GM18868 (cell line): ENCODE measurements at regions not wholly inside any gene's neighbourhood (a gene's known extent, or its start where the extent isn't known, plus 50 kb on each side); places are given as distances from the start of the nearest gene placed in this dataset.
"Not testable (repeated sequence)": the region's sequence is repeated elsewhere in the genome, so short reads cannot be mapped to it uniquely, and the experiment has no call there.

Experiments
- ATAC-seq: cut with Tn5 transposase; IDR thresholded peaks from one replicate; pipeline ENCODE4 v1.9.1; 2021; ENCODE audit warnings: mild to moderate bottlenecking, moderate library complexity; ENCODE audit not compliant: unreplicated experiment

- no peak for ATAC-seq
Measured at GRCh38 chr6:4242601-4243000, 107.2 kb upstream of the ECI2 start.

DNA sequence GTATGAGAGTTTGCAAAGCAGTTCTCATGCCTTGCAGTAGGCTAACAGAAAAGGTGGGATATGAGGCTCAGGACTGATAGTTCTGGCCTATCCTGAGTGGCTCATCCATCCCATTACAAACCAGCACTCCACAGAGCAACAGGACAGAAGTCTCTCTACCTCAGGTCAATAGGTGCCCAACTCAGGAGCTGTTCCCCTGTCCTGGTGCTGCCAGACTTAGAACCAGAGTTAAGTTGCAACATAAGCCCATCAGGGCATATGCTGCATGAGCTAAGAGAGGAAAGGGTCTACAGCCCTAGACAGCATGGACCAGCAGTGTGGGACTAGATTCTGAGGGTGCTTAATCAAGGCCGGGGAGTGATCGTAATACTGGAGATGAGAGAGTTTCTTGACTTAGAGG lies 104.8 kb upstream of the ECI2 start:
- ATAC-seq = no peak

GRCh38 chr6:4225161-4225872 lies 89.9 kb upstream of the ECI2 start:
- no peak for ATAC-seq

DNA sequence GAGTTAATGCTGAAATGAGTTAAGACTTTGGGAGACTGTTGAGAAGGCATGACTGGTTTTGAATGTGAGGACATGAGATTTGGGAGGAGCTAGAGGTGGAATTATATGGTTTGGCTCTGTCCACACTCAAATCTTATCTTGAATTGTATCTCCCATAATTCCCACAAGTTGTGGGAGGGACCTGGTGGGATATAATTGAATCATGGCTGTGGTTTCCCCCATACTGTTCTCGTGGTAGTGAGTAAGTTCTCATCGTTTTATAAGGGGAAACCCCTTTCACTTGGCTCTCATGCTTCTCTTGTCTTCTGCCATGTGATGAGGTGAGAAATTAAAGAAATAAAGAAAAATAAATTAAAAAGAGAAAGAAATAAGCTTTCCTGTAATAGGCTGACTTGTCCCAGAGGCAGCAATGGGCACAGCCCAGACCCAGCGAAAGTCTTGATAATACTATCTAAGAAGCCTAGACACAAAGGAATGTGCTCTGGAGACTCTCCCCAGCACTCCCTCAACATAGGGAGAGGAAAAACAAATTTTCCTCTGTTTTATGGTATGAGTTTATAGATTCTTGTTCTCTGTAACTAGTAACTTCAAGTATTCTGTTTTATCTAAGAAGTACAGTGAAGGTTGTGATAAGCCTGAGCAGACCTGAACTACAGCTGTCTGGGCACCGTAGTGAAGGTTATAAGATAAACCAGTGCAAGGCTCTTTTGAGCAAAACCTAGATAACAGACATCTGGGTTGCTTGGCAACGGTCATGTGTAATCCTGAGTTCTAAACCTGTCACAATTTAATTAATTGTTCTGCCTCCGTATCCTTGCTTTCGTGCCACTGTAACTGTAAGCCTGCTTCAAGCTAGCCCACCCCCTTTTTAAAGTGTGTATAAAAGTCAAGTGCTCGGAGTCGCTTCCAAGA lies 88.9 kb upstream of the ECI2 start:
- no peak for ATAC-seq

DNA sequence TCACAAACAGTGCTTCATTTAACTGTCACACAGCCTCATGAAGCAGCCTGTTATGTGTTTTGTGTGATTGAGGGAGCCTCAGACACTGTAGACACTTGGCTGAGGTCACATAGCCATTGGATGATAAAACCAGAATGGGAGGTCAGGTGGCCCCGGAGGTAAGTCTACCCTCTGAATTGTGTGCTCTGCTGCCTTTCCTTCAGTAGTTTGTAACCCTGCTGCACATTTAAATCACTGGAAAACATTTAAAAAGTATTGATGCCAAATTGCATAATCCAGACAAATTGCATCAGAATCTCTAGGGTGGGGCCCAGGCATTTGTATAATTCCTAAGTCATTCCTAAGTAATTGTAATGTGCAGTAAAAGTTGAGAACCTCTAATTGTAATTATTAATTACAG lies 85.2 kb upstream of the ECI2 start:
- no peak for ATAC-seq

GRCh38 chr6:4218619-4219317 lies 83.4 kb upstream of the ECI2 start:
- ATAC-seq = not testable (repeated sequence)

DNA sequence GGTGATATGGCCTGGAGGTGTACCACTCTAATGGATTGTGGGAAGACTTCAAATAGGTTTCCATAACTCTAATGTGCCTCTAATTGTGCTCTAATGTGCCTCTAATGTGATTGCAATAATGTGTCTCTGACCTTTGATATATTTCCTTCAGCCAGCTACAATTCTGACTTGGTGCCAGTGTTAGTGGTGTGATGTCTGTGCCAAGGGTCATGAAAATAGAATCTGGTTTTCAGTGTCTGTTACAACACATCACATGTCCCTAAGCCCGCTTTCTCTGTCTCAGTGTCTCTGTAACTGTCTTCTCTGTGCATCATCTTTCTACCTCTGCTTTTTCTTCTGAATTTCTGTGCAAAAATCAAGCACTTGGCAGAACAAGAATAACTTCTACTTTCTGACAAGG lies 77.2 kb upstream of the ECI2 start:
- ATAC-seq = no peak

GRCh38 chr6:4210629-4211419 lies 75.4 kb upstream of the ECI2 start:
- ATAC-seq = peak; percentile 84

DNA sequence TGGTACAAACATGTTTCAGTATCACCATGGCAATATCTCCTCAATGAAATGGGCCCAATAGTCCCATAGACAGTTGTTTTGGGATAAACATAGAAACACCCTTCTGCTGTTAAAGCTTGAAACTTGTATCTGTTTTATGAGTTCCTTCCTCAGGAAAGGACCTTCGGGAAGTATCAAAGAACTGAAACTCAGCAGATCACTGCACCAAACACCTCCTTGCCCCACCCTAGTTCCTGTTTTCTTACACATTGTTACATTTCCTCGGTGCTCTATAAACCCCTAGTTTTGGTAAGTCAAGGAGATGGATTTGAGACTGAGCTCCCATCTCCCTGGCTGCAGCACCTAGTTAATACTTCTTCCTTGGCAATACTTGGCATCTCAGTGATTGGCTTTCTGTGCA lies 73.8 kb upstream of the ECI2 start:
- ATAC-seq = no peak

- ATAC-seq = no peak
Measured at GRCh38 chr6:4208158-4208557, 72.8 kb upstream of the ECI2 start.

DNA sequence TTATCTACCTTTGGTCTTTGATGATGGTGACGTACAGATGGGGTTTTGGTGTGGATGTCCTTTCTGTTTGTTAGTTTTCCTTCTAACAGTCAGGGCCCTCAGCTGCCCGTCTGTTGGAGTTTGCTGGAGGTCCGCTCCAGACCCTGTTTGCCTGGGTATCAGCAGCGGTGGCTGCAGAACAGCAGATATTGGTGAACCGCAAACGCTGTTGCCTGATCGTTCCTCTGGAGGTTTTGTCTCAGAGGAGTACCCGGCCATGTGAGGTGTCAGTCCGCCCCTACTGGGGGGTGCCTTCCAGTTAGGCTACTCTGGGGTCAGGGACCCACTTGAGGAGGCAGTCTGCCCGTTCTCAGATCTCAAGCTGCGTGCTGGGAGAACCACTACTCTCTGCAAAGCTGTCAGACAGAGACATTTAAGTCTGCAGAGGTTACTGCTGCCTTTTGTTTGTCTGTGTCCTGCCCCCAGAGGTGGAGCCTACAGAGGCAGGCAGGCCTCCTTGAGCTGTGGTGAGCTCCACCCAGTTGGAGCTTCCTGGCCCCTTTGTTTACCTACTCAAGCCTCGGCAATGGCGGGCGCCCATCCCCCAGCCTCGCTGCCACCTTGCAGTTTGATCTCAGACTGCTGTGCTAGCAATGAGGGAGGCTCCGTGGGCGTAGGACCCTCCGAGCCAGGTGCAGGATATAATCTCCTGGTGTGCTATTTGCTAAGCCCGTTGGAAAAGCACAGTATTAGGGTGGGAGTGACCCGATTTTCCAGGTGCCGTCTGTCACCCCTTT lies 68.5 kb upstream of the ECI2 start:
- not testable (repeated sequence) for ATAC-seq

- no peak for ATAC-seq
Measured at GRCh38 chr6:4192627-4193026, 57.3 kb upstream of the ECI2 start.

GRCh38 chr6:4192173-4192572 lies 56.8 kb upstream of the ECI2 start:
- ATAC-seq = no peak

DNA sequence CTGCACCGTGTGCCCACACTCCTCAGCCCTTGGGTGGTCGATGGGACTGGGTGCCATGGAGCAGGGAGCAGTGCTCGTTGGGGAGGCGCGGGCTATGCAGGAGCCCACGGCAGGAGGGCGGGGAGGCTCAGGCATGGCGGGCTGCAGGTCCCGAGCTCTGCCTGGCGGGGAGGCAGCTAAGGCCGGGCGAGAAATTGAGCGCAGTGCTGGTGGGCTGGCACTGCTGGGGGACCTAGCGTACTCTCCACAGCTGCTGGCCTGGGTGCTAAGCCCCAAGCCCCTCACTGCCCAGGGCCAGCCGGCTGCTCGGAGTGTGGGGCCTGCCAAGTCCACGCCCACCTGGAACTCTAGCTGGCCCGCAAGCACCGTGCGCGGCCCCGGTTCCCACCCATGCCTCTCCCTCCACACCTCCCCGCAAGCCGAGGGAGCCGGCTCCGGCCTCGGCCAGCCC lies 55.9 kb upstream of the ECI2 start:
- ATAC-seq = no peak

GRCh38 chr6:4189249-4189648 lies 53.9 kb upstream of the ECI2 start:
- no peak for ATAC-seq

DNA sequence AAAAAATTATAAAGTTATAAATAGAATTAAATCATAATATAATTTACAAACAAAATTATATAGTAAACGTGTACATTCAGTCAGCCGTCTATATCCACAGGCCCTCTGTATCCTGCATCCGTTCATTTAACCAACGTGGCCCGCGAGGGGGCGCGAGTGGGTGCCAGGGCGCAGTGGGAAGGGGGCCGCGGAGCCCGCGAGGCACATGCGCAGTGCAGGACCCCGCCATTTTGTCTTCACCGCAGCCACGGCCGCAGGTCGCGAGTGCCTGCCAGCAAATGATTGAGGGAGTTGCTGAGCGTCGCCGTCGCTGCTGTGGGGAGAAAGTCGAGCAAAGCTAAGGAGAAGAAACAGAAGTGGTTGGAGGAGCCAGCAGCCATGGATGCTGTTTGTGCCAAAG lies 53.4 kb upstream of the ECI2 start:
- no peak for ATAC-seq

- no peak for ATAC-seq
Measured at GRCh38 chr6:4187480-4187879, 52.1 kb upstream of the ECI2 start.

DNA sequence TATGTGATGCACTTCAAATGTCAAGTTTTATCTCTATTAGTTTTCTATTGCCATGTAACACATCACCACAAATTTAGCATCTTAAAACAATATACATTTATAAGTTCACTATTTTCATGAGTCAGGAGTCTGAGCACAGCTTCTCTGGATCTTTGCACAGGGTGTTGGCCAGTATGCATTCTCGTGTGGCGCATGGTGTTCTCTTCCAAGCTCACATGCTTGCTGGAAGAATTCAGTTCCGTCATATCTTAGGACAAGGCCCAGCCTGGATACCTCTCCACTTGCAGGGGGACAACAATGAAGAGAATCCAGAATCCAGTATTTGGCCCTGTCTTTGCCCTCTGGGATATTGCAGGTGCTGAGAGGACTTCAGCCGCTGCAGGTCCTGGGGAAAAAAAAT lies 51.0 kb upstream of the ECI2 start:
- no peak for ATAC-seq

DNA sequence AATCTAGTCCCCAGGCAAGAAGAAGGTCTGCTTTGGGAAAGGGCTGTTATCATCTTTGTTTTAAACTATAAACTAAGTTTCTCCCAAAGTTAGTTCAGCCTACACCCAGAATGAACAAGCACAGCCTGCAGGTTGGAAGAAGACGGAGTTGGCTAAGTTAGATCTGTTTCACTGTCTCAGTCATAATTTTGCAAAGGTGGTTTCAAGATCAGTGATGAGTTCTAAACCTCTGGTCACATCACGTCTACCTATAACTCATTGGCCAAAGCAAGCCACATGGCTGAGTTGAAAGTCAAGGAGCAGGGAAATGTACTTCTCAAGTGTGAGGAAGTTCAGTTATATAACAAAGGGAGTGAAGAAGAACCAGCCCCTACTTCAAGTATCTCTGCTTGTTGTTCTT lies 50.5 kb upstream of the ECI2 start:
- ATAC-seq = no peak

- ATAC-seq = no peak
Measured at GRCh38 chr6:4185419-4185818, 50.0 kb upstream of the ECI2 start.
